SHP77 (cell line): ENCODE measurements at regions not wholly inside any gene's neighbourhood (a gene's known extent, or its start where the extent isn't known, plus 50 kb on each side); places are given as distances from the start of the nearest gene placed in this dataset.
A peak's percentile ranks its signal among the peaks of the same experiment; 100 is the strongest.

ENCODE experiments used
- DNase-seq, 2 experiments: peaks; one replicate each; lab custom pipeline; 2025; lab: John Stamatoyannopoulos, UW

DNA sequence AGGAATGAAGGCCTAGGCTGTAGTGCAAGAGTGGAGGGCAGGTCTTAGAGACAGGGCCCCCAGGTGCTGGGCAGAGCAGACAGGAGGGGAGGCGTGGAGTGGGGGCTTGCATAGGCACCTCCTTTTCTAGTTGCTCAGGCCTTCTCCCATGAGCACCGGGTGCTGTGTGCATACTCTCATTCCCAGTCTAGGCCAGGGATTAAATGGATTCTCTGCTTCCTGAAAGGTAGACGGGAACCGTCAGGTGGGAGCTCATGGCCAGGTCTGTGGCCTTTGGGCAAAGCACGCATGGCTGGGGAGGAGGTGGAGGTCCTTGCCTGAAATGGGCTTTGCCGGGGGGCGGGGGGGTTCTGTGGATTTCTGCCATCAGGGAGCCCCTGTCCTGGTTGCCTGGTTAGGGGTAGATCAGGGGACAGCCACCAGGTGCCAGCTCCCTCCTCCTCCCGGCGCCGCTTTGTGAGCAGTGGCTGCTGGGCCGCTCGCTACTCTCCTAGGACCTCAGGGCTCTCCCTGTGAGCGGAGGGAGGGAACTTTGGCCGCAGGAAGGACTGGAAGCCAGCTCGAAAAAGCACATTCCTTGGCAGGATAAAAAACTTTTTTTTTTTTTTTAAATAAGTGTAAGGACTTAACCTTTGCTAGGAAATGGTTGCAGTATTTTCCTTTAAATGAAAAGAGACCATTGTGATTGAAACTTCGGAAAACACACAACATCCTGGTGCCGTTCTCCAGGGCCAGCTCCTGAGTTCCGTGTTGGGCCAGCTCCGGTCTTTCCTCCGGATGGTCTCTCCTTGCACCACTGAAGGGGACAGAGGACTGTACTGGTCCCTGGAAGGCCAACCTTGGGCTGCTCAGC lies 82.8 kb upstream of the HAAO start:
- no peak for DNase-seq

DNA sequence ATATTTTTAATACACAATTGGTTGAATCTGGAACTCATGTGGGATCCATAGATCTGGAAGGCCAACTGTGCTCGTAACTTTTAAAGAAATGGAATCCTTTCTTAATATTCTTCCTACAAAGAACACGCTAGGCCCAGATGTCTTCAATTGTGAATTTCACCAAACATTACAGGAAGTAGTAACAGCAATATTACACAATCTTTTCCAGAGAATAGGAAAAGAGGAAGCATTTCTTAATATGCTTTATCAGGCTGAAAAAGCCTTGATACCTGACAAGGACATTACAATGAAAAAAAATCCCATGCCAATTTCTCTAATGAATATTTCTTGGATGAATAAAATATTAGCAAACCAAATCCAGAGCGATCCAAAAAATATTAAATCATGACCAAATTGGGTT lies 80.3 kb upstream of the HAAO start:
- DNase-seq, result no peak

DNA sequence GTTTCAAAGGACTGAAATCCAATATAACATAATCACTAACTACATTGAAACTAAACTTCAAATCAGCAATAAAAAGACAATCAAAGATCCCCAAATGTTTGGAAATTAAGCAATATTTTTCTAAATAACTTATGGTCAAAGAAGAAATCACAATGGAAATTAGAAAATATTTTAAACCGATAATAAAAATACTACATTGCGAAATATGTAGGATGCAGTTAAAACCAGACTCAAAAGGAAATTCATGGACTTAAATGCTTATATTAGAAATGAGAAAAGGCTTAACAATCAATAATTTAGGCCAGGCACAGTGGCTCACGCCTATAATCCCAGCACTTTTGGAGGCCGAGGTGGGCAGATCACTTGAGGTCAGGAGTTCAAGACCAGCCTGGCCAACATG lies 79.0 kb upstream of the HAAO start:
- DNase-seq, result no peak

DNA sequence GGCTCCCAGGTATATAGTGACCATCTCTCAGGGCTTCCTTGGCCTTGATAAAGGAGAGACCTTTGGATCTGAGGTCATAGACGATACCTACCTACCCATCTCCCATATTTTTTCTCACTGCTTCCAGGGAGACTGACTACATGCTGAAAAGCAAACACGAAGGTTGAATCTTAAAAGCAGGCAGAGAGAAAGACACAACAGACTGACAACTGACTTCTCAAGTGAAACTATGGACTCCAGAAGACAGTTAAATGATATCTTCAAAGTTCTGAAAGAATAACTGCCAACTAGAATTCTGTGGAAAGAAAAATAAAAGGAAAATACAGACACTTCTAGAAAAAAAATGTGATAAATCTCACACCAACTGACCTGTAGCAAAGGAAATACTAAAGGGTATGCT lies 76.5 kb upstream of the HAAO start:
- no peak for DNase-seq

DNA sequence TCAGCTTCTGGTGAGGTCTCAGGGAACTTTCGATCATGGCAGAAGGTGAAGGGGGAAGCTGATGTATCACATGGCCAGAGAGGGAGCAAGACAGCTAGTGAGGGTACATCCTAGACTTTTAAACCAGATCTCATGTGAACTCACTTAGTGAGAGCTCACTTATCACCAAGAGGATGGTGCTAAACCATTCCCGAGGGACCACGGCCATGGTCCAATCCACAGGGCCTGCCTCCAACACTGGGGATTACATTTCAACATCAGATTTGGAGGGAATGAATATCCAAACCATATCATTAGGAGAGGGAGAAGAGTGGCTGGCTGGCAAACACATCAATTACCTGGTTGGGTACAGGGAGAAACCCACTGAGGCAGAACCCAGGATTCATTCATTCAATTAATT lies 75.7 kb upstream of the HAAO start:
- no peak for DNase-seq

DNA sequence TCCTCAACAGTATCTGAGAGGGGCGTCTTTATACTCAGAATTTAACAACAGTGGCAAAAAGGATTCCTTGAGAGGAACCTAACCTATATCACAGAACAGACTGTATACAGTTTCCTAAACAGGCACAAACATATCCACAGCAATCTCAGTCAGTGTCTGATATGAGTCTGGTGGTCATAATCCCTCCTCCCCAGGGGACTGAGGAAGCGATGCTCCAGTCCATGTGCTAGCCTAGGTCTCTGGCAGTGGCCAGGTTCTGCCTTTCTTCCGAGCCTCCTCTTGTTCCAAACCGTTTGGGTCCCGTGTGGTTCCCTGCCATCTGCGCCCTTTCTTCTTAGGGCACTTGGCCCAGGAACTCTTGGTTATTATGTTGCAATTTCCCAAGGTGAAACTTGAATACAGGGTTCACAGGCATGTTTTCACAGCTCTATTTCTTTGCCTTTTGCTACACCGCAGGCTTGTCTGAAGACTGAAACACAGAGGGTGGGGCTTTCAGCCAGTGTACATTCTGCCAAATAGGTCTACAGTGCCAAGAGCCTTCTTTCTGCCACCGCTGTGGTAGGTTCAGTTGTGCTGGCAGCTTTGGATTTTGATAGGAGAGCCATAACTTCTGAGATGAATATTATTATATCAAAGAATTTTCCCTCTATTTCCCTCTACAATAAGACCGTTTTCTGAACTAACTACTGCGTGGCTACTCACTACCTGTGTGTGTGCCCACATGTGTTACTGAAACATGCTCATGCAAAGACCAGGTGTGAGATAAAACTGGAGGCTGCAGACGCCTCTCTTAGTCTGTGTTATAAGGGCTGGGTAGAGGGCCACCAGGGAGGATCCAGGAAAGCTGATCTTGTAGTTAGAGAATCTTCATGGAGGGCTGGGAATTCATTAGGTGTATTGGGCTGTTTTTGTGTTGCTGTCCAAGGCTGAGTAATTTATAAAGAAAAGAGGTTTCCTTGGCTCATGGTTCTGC lies 75.0 kb upstream of the HAAO start:
- DNase-seq, result no peak

DNA sequence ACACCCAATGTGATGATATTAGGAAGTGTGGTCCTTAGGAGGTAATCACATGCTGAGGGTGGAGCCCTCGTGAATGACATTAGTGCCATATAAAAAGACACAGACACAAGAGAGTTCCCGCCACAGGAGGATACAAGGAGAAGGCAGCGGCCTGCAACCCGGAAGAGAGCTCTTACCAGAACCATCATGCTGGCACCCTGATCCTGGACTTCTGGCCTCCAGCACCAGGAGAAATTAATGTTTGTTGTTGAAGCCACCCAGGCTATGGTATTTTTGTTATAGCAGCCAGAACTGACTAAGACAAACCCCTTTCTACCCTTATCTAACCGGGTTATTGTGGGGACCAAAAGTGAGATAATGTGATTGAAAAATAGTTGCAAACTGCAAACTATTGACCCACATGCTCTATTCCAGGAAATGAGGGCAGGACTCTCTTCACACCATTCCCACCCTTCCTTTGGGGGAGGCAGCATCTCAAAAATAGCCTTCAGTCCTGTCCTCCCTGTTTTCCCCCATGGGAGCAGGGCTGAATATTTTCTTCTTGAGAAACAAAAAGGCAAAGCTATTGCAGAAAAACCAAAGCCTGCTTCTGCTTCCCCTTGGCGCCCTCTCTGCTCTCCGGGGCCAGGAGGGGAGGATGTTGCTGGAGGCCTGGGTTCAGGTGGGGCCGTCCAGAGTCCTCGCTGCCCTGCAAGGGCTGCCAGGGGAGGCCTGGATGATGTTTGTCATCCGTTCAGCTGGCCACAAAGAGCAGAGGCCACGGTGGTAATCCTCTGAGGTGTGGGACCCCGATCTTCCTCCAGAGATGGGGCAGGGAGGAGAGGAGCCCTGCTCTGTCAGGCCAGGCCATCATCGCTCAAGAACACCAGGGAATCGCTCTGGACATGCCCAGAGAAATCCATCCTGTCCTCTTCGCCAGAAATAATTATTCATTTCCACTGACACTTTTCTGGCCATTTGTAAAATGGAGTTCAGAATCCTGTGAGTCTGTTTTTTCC lies 73.8 kb upstream of the HAAO start:
- DNase-seq, result no peak

DNA sequence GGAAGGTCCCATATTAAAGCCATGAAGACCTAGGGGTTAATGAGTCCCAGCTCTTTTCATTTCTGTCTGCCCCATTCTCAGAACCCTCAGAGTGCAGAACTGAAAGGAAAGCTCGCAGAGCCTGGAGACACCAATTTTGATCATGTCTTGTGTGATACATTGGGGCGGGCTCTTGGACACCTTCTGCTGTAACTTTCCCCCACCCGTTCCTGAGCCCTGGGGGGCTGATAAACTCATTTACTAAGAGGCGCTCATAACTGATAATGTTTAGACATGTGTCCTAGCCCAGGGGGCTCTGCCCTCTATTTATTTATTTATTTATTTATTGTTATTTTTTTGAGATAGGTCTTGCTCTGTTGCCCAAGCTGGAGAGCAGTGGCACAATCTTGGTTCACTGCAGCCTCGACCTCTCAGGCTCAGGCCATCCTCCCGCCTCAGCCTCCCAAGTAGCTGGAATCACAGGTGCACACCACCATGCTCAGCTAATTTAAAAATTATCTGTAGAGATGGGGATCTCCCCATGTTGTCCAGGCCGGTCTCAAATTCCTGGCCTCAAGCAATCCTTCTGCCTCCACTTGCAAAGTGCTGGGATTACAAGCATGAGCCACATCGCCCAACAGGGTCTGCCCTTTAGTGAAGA lies 72.4 kb upstream of the HAAO start:
- no peak for DNase-seq

DNA sequence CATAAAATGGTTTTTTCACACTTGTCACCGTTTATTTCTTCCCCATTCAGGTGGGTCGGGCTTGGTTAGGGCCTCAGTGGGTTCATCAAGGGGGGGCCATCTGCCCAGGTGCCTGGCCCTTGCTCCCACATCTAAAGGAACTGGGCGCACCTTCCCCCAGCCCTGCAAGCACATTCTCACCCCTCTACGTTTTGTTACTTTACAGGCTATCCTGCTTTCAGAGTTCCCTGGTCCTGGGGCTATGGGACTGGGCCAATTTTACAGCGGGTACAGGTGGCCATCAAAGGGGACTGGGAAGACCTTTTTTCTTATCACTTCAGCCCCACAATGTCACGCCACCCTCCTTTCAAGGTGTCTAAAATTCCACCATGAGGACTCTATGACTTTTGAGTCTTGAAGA lies 71.8 kb upstream of the HAAO start:
- no peak for DNase-seq

DNA sequence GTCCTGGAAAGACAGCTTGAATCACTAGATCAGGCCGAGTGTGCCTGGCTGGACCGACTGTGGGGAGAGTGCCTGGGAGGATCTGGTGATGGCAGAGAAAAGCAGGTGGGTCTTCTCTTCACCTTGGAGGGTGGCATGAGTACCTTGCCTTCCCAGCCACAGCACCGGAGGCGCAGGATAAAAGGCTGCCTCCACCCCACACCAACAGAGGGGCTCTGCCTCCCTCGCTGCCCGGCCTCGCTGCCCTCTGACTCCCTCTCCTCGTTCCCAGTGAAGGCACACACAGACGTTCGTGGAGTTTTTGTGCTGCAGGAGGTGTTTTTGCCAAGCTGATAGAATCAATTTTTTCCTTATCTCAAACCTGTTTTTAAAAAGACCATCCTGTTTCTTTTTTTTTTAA lies 71.4 kb upstream of the HAAO start:
- DNase-seq, result no peak

DNA sequence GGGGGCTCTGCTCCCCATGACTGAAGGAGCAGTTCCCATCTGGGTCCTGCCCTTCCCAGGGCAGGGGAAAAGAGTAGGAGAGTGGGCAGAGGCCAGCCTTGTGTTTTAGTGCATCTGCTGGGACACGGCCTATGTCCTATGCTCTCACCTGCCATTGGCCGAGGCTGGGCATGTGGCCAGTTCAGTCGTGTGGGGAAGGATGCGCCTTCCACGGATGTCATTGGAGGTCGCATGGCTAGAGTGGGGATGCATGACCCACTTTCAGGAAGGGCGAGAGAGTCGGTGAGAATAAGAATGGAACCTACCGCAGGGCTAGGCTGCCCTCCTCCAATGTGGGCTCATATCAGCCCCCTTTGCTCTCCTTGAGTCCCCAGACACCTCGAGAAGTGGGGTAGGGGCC lies 70.9 kb upstream of the HAAO start:
- no peak for DNase-seq

DNA sequence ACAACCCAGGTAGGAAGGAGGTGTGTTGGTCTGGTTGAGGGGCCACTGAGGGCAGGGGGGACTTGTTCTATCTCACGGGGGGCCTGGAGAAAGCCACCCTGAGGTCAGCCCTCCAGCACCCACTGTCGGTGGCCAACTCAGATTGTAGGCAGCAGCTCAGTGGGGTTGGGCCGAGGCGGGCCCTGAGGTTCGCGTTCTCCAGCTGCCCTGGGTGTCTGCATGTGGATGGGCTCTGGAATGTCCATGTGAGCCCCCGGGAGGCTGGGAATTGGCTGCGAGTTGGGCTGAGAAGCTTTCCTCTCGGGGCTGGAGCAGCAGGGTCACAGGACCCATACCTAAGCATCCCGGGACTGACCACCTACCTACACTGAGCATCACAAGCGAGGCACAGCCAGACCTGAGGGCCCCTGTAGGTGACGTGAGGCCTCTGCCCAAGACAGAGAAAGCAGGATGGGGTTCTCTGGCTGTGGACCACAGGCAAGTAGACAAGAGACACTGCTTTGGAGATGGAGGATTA lies 70.3 kb upstream of the HAAO start:
- no peak for DNase-seq

DNA sequence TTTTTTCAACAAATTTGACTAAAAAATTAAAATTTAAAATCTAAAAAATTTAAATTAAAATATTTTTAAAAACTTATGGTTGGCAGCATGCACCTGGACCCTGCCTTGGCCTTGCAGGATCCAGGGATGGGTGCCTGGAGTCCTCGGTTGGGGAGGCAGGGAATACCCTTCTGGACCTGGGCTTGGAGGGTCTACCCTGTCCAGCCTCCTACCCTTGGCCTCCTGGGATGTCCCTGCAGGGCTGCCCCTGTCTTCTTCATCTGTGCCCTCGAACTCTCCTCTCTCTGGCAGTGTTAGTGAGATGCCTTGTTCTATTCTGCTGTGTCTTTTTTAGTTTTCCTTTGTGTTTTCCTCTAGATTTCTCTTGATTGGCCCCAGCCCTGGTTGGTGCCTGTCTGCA lies 68.9 kb upstream of the HAAO start:
- DNase-seq, result no peak

DNA sequence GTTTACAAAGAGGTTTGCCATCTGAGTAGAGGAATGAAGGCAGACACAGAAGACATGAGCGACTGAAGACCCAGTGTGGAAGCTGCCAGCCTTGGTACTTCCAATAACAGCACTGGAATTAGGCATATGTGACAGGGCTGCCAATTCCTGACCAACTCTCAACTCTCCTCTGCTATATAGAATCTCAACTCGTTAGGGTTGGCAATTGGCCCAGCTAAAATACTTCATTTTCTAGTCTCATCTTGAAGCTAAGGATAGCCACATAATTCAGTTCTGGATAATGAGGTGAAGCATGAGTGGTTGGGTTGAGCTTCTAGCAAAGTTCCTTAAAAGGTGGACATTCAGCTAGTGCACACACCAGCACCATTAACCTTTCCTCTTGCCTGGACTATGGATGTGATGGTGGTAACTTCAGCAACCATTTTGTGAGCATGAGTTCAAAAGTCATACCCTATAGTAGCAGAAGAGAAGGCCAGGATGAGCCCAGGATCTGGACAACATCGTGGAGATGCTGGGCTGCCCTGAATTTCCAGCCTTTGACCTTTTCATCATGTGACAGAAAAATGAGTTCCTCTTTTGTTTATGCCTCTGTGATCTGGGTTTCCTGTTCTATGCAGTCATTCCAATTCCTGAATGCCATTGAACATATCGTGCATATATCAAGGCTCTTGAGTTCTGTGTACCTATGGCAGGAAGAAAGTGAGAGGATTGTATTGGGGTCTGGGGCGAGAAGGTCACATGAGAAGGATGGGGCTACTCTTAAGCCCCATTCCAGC lies 68.1 kb upstream of the HAAO start:
- DNase-seq, result no peak

DNA sequence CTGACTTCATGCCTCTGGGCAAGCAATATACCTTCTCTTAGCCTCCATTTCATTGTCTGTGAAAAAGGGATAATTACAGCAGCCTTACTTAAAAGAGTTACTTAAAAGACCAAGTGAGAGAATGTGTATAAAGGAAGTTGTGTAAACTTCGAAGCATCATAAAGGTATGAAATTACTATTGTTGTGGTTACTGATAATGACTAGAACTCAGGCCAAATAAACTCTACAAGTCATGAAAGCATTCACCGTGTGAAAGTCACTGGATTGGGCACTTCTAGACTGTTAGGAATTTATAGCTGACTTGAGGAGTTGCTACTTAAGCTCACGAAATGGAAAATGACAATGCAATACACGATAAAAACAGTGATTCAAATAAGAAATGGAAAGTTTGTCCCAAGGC lies 67.4 kb upstream of the HAAO start:
- no peak for DNase-seq

DNA sequence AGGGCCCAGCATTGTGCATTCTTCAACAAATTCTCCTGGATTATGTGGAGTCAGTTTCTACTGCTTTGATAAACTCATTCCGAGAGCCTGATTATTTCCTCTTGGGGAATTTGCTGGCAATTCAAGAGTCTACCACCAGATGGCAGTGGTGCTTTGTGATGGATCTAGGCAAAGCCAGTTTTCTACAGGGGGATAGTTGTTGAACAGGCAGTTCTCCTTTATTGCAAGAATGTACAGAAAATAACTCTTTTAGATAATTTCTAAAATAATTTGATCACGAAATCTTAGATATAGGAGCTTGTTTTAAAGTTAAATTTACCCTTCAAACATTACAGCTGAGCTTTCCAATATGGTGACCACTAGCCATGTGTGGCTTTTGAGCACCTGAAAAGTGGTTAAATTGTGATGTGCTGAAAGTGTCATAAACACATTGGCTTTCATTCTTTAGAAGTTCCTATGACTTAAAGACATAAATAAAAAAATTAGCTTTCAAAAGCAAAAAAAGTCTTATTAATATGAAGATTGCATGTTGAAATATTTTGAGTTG lies 66.7 kb upstream of the HAAO start:
- peak; percentile 34 to 45 for DNase-seq

DNA sequence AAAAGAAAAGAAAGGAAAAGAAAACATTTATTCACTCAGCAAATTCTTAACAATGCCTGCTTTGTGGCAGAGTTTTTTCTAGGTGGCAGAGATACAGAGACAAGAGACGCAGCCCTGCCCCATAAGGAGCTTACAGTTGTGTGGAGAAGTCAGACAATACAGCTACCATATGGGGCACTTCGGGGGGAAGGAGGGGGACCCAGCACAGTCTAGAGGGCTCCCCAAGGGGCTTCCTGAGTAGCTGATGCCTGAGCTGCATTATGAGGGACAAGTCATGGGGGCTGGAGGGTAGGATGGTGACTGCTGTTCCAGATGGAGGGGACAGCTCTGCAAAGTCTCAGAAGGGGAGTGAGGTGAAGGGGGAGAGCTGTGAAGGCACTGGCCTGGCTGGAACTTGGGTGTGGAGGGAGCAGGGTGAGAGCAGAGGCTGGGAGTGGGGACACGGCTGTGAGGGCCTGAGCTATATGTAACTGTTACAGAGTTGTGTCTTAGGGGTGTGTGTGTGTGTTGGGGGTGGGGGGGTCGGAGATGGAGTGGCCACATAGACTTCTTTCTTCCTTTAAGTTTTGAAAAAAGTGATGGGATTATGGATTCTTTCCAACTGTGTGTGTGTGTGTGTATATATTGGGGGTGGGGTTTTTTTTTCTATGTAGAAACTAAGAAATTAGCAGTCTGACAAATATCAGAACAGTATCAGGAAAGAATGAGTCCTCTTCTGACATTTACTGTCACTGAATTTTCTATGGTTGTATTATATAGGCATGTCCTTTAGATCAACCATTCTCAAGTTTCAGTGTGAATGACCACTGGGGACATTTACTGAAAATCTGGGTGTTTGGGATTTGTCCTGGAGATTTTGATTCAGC lies 66.0 kb upstream of the HAAO start:
- no peak for DNase-seq

DNA sequence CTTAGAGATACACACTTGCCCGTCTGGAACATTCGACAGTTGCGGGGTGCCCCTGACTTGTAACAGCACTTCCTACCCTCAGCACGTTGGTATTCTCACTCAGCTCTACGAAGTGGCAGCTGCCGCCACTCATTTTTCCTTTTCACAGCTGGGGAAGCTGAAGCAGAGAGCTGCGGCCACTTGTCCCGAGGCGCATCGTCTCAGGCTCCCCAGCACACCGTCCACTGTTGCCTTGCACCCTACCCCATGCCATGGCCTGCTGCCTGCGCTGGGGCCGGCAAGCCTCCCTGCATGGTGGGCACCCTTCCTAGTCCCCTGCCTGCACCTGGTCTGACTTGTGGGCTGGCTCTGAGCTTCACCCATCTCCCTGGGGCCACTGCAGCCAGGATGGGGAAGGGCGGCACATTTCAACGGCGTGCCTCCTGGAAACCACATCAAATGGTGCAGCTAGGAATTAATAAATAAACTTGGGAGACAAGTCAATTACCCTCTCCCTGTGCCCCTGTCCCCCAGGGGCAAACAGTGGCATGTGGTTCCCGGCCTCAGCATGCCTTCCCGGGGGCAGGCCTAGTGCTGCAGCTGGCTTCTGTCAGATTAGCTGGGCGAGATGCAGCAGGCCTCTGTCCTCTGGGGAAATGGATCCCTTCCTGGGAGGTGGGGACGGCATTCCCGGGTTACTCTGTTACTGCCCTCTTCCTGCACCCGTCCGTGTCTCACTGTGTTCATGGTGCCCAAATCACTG lies 64.7 kb upstream of the HAAO start:
- no peak for DNase-seq
